MM.1S (cell line): ENCODE measurements at regions not wholly inside any gene's neighbourhood (a gene's known extent, or its start where the extent isn't known, plus 50 kb on each side); places are given as distances from the start of the nearest gene placed in this dataset.
"Not testable (repeated sequence)": the region's sequence is repeated elsewhere in the genome, so short reads cannot be mapped to it uniquely, and the experiment has no call there.

Experiments
- DNase-seq: peaks from one replicate; pipeline ENCODE4 v3.0.0-alpha.2; 2015
- H2AFZ ChIP-seq: fragments of 300-600 bp; sonication (generic); 2 replicates; pipeline ENCODE4 v1.6.0; 2016; ENCODE audit warnings: antibody characterized with exemption, low read length
- H3F3A ChIP-seq: fragments of 300-600 bp; sonication (generic); 2 replicates; pipeline ENCODE4 v1.6.1; 2016; ENCODE audit warnings: mild to moderate bottlenecking, antibody characterized with exemption, low read length, moderate library complexity, mixed read lengths; ENCODE audit not compliant: insufficient read depth
- H3K27ac ChIP-seq: fragments of 300-600 bp; sonication (generic); 2 replicates; pipeline ENCODE4 v1.5.1; 2016; ENCODE audit warnings: mild to moderate bottlenecking, low read length
- H3K27me3 ChIP-seq: fragments of 300-600 bp; sonication (generic); replicated peaks from 2 replicates; pipeline ENCODE4 v1.6.0; 2016; ENCODE audit warnings: low read length; ENCODE audit not compliant: insufficient read depth
- H3K36me3 ChIP-seq: fragments of 300-600 bp; sonication (generic); replicated peaks from 2 replicates; pipeline ENCODE4 v1.6.1; 2016; ENCODE audit warnings: mild to moderate bottlenecking, low read length, mixed read lengths; ENCODE audit not compliant: insufficient read depth
- H3K4me1 ChIP-seq: fragments of 300-600 bp; sonication (generic); 2 replicates; pipeline ENCODE4 v1.6.1; 2016; ENCODE audit warnings: low read length, mixed read lengths
- H3K4me2 ChIP-seq: fragments of 300-600 bp; sonication (generic); 2 replicates; pipeline ENCODE4 v1.6.0; 2016; ENCODE audit warnings: low read depth, low read length
- H3K4me3 ChIP-seq: fragments of 300-600 bp; sonication (generic); 2 replicates; pipeline ENCODE4 v1.5.1; 2016; ENCODE audit warnings: low read length, mixed read lengths
- H3K79me2 ChIP-seq: fragments of 300-600 bp; sonication (generic); 2 replicates; pipeline ENCODE4 v1.6.1; 2016; ENCODE audit warnings: mixed run types, low read length, mixed read lengths
- H3K9ac ChIP-seq: fragments of 300-600 bp; sonication (generic); 2 replicates; pipeline ENCODE4 v1.6.1; 2016; ENCODE audit warnings: low read length, mixed read lengths
- H3K9me2 ChIP-seq: fragments of 300-600 bp; sonication (generic); replicated peaks from 2 replicates; pipeline ENCODE4 v1.6.1; 2016; ENCODE audit warnings: mild to moderate bottlenecking, low read length, mixed read lengths; ENCODE audit not compliant: insufficient read depth
- H3K9me3 ChIP-seq: fragments of 300-600 bp; sonication (generic); replicated peaks from 2 replicates; pipeline ENCODE4 v1.6.1; 2016; ENCODE audit warnings: mild to moderate bottlenecking, low read length, mixed read lengths; ENCODE audit not compliant: insufficient read depth
- H4K20me1 ChIP-seq: fragments of 300-600 bp; sonication (generic); 2 replicates; pipeline ENCODE4 v1.6.1; 2016; ENCODE audit warnings: mild to moderate bottlenecking, low read length, moderate library complexity, mixed read lengths; ENCODE audit not compliant: insufficient read depth
- EZH2 ChIP-seq: fragments of 300-600 bp; sonication (generic); optimal IDR thresholded peaks from 2 replicates; pipeline ENCODE3; 2017; ENCODE audit warnings: low read depth, mild to moderate bottlenecking, antibody characterized with exemption, low read length, mixed read lengths
- EZH2phosphoT487 ChIP-seq: fragments of 300-600 bp; sonication (generic); IDR thresholded peaks from 2 replicates; pipeline ENCODE4 v1.6.1; 2018; ENCODE audit warnings: antibody characterized with exemption, low read length
- TF ChIP-seq, protein P1 (sequence below): fragments of 300-600 bp; sonication (generic); IDR thresholded peaks from 2 replicates; pipeline ENCODE4 v1.5.1; 2016; ENCODE audit warnings: antibody characterized with exemption, low read length, mixed read lengths

DNA sequence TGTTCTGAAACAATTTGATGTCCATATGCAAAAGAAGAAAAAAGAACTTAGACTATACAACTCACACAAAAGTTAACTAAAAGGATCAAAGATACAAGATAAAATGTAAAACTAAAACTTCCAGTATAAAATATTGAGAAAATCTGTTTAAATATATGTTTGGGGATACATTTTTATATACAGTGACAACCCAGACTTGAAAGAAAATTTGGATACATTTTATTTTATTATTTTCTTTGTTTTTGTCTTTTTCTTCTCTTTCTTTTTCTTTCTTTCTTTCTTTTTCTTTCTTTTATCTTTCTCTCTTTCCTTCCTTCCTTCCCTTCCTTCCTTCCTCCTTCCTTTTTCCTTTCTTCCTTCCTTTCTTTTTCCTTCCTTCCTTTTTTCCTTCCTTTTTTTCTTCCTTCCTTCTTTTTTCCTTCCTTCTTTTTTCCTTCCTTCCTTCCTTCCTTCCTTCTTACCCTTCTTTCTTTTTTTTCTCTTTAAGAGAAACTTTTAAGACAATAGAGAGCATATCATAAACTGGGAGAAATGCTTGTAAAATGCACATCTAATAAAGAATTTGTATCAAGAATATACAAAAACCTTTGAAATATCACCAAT is 954.5 kb upstream of the LRFN5 start:
- no peak overlapping the region for H3K4me3 ChIP-seq
- H3K79me2 ChIP-seq, result no peaks in the 10 kb centered on the region
- no peaks in the 10 kb centered on the region for H3F3A ChIP-seq
- TF ChIP-seq EZH2phosphoT487 (no peak), EZH2 (no peak)
- TF ChIP-seq, protein P1, sequence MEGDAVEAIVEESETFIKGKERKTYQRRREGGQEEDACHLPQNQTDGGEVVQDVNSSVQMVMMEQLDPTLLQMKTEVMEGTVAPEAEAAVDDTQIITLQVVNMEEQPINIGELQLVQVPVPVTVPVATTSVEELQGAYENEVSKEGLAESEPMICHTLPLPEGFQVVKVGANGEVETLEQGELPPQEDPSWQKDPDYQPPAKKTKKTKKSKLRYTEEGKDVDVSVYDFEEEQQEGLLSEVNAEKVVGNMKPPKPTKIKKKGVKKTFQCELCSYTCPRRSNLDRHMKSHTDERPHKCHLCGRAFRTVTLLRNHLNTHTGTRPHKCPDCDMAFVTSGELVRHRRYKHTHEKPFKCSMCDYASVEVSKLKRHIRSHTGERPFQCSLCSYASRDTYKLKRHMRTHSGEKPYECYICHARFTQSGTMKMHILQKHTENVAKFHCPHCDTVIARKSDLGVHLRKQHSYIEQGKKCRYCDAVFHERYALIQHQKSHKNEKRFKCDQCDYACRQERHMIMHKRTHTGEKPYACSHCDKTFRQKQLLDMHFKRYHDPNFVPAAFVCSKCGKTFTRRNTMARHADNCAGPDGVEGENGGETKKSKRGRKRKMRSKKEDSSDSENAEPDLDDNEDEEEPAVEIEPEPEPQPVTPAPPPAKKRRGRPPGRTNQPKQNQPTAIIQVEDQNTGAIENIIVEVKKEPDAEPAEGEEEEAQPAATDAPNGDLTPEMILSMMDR, result no peak
- no peaks in the 10 kb centered on the region for H3K9me2 ChIP-seq
- no peaks in the 10 kb centered on the region for H3K4me1 ChIP-seq
- no peaks in the 10 kb centered on the region for H3K9me3 ChIP-seq
- no peak overlapping the region for H3K27ac ChIP-seq
- no peak overlapping the region for H3K9ac ChIP-seq
- H3K27me3 ChIP-seq, result no peaks in the 10 kb centered on the region
- H2AFZ ChIP-seq, result no peak overlapping the region
- no peaks in the 10 kb centered on the region for H3K36me3 ChIP-seq
- no peak overlapping the region for H3K4me2 ChIP-seq
- DNase-seq, result no peak
- H4K20me1 ChIP-seq, result no peaks in the 10 kb centered on the region

DNA sequence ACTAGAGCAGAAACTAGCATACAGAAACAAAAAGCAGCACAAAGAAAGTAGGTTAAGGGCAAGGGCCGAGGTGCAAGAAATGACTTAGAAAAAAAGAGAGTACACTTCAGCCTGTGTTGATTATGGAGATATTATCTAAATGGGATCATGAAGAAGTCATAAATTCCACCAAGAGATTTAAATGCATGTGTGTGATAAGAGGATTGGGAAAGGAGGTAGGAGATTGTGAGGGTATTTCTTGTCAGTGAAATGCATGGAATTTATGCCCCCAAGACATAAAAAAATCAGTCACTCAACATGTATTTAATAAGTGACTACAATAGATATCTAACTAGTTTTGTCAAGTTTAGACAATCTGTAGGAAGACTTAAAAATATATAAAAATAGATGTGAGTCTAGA is 976.2 kb upstream of the LRFN5 start:
- no peaks in the 10 kb centered on the region for H4K20me1 ChIP-seq
- no peak overlapping the region for H2AFZ ChIP-seq
- no peaks in the 10 kb centered on the region for H3F3A ChIP-seq
- H3K79me2 ChIP-seq, result no peaks in the 10 kb centered on the region
- H3K9me2 ChIP-seq, result no peaks in the 10 kb centered on the region
- no peaks in the 10 kb centered on the region for H3K9me3 ChIP-seq
- no peaks in the 10 kb centered on the region for H3K4me1 ChIP-seq
- H3K27me3 ChIP-seq, result no peaks in the 10 kb centered on the region
- H3K4me3 ChIP-seq, result no peak overlapping the region
- no peak for TF ChIP-seq EZH2phosphoT487
- no peak overlapping the region for H3K27ac ChIP-seq
- H3K4me2 ChIP-seq, result no peak overlapping the region
- no peak for DNase-seq
- no peak overlapping the region for H3K9ac ChIP-seq
- no peaks in the 10 kb centered on the region for H3K36me3 ChIP-seq

DNA sequence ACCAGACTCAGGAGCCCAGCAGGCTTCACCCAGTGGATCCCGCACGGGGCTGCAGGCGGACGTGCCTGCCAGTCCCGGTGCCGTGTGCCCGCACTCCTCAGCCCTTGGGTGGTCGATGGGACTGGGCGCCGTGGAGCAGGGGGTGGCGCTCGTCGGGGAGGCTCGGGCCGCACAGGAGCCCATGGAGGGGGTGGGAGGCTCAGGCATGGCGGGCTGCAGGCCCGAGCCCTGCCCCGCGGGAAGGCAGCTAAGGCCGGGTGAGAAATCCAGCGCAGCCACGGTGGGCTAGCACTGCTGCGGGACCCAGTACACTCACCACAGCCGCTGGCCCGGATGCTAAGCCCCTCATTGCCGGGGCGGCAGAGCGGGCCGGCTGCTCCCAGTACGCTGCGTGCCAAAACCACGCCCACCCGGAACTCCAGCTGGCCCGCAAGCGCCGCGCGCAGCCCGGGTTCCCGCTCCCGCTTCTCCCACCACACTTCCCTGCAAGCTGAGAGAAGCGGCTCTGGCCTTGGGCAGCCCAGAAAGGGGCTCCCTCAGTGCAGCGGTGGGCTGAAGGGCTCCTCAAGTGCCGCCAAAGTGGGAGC is 977.0 kb upstream of the LRFN5 start:
- H3K9ac ChIP-seq, H2AFZ ChIP-seq, H3K36me3 ChIP-seq, H3K79me2 ChIP-seq, H3K27ac ChIP-seq, H3K9me3 ChIP-seq, H4K20me1 ChIP-seq, DNase-seq, H3K4me3 ChIP-seq, H3F3A ChIP-seq, H3K4me1 ChIP-seq, H3K9me2 ChIP-seq, H3K27me3 ChIP-seq, H3K4me2 ChIP-seq: not testable (repeated sequence)

DNA sequence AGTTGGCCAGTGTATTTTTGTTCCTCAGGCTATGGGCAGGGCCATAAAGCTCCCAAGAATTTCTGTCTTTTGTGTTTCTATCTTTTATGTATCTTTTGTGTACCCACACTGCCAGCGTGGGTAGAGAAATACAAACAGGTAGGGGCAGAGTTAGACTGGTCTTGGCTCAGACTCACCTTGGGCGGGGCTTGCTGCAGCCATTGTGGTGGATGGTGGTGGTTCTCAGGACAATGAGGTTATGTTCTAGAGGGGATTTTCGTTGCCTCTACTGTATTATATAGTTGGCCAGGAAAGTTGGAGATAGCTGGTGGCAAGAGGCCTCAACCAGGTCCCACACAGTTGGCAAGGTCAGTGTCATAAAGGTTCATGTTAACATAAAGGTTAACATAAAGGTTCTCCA is 977.5 kb upstream of the LRFN5 start:
- Histone ChIP-seq H3K9ac (no peak overlapping the region), H4K20me1 (no peaks in the 10 kb centered on the region), H3K9me3 (no peaks in the 10 kb centered on the region), H3K27ac (no peak overlapping the region), H3K27me3 (no peaks in the 10 kb centered on the region), H3K9me2 (no peaks in the 10 kb centered on the region), H3F3A (no peaks in the 10 kb centered on the region), H3K4me3 (no peak overlapping the region), H3K79me2 (no peaks in the 10 kb centered on the region), H3K4me1 (no peaks in the 10 kb centered on the region), H2AFZ (no peak overlapping the region), H3K4me2 (no peak overlapping the region), H3K36me3 (no peaks in the 10 kb centered on the region)
- no peak for DNase-seq
- TF ChIP-seq EZH2, result no peak
- TF ChIP-seq EZH2phosphoT487, result no peak
- TF ChIP-seq, protein P1, result no peak
